Glomerular visceral epithelial cell (primary cell): ENCODE measurements at regions not wholly inside any gene's neighbourhood (a gene's known extent, or its start where the extent isn't known, plus 50 kb on each side); places are given as distances from the start of the nearest gene placed in this dataset.

Experiments
- DNase-seq: peaks from one replicate; pipeline ENCODE4 v3.0.0-alpha.2; 2016; ENCODE audit errors: extremely low spot score

DNA sequence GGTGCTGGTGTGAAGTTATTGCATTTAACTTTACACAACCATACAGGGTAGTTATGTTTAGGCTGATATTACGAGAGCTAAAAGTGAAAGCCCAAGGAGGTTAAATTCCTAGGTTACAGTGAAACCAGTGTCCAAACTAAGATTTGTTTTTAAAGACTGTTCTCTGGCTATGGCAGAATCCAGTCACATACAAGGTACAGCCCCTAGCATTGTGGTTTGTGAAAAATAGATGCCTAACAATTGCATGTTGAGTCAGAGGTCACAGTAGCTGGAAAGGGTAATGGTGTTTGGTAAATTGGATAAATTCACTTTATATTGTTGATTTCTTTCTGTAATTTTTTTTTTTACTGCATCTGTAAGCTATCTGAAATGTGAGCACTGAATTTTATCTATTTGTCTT is 614.6 kb upstream of the TBL1XR1 start:
- DNase-seq = no peak

GRCh38 chr3:177812492-177812891 is 615.2 kb upstream of the TBL1XR1 start:
- DNase-seq = no peak

DNA sequence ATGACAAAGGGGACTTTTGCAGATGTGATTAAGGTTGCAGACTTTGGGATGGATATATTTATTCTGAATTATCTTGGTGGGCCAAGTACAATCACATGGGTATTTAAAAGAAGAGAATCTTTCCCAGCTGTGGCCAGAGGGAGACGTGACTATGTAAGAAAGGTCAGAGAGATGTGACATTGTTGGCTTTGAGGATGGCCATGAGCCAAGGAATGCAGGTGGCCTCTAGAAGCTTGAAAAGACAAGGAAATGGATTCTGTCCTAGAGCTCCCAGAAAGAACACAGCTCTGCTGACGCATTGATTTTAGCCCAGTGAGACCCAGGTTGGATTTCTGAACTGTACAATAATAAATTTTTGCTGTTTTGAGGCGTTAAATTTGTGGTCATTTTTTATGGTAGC is 616.0 kb upstream of the TBL1XR1 start:
- DNase-seq = peak; percentile 77

DNA sequence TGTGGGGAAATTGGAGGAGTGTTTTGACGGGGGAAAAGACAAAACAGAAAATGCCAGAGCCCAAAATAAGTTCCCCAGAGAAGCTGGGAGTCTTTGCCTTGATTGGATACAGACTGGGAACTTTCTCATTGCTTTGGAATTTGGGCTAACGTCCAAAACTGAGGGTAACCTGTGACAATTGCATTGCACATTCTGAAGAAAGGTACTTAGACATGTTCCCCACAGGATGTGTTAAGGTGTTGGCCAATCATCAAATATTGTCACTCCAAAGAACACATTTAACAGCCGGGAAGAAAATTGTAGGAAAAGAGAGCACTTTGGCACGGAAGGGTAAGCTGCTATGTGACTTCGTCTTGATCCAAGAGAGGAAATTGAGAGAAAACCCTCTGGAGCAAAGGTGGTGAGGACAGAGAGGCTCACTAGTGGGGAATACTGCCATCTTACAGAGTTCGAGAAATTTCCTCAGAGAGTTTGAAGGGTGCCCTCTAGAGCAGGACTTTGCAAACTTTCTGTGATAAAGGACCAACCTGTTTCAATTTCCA is 619.5 kb upstream of the TBL1XR1 start:
- DNase-seq = peak; percentile 87

DNA sequence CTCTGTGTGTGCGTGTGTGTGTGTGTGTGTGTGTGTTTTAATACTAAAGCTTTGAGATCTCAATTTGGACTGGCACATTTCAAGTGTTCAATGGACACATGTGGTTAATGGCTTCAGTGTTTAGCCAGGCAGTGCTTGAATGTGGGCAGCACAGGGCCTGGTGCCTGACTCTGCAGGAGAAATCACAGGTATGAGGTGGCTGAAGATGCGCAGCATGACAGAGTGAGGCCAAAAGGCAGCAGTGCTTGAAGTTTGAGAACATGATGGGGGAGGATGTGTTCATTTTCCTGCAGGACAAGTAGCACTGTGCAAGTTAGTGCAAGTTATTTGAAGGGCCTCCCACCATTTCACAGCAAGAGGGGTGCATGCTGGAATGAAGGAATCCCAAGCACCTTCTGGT is 620.5 kb upstream of the TBL1XR1 start:
- DNase-seq = peak; percentile 33

DNA sequence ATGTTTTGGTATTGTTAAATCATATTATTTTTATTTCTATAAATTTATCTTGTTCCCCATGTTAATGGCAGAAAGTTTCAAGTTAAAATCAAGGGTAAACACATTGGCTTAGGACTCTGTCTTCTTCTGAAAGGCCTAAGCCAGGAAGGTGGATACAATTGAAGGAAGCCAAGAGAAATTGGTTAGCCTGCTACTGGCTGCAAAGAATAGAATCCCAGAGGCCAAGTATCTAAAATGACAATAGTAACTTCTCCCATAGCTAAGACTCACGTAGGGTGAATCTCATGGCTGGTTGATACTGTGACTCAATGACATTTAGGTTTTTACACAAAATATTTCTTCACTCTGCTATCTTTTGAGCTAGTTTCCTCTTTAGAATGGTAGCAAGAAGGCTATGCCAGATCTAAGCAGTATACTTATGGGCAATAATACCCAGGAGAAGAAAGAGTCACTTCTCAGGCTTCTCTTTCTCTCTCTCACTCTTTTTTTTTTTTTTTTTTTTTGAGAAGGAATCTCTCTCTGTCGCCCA is 621.5 kb upstream of the TBL1XR1 start:
- no peak for DNase-seq

- DNase-seq = peak; percentile 49
Measured at GRCh38 chr3:177820683-177821316, 623.5 kb upstream of the TBL1XR1 start.

GRCh38 chr3:177822681-177823096 is 625.4 kb upstream of the TBL1XR1 start:
- DNase-seq = no peak

- DNase-seq = no peak
Measured at GRCh38 chr3:177823701-177824189, 626.5 kb upstream of the TBL1XR1 start.

GRCh38 chr3:177824190-177824786 is 627.0 kb upstream of the TBL1XR1 start:
- peak; percentile 47 for DNase-seq

GRCh38 chr3:177824841-177825240 is 627.6 kb upstream of the TBL1XR1 start:
- DNase-seq = no peak

- no peak for DNase-seq
Measured at GRCh38 chr3:177826253-177826652, 629.0 kb upstream of the TBL1XR1 start.

- peak; percentile 65 for DNase-seq
Measured at GRCh38 chr3:177827511-177828207, 630.4 kb upstream of the TBL1XR1 start.

- no peak for DNase-seq
Measured at GRCh38 chr3:177828208-177828565, 630.9 kb upstream of the TBL1XR1 start.

DNA sequence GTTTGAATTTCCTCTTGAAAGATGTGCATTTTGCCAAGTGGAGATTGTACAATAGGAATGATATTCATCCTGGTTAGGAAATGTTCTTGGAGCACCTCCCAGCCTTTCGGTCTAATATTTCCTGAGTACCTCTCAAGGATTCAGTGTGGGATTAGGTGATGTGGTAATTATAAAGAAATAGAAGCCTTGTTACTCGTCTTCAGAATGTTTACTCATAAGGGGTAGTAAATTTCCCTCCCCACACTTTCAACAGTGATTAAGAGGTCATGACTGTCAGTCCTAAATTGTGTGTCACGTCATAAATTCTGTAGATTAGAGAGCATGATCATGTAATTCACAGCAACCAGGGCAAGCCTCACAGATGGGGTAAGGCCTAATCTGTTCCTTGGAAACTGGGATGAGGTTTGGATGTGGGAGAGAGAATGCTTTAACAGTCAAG is 633.1 kb upstream of the TBL1XR1 start:
- no peak for DNase-seq

- no peak for DNase-seq
Measured at GRCh38 chr3:177831361-177831760, 634.1 kb upstream of the TBL1XR1 start.

DNA sequence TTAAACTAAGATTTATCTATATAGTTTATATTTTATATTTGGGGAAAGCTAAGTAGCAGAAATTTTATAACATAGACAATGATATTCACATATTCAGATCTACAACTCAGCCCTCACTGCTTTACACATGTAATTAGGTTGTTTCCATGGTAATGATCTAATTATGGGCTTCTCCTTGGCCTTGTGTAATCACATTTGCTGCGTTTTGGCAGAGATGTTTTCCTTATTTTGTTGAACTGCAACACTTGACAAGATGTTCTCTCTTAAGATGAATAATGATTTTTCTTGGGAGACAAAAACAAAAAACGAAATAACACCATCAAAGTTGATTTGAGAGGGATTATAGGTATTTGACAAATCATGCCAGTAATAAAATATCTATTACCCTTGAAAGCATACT is 635.6 kb upstream of the TBL1XR1 start:
- no peak for DNase-seq

DNA sequence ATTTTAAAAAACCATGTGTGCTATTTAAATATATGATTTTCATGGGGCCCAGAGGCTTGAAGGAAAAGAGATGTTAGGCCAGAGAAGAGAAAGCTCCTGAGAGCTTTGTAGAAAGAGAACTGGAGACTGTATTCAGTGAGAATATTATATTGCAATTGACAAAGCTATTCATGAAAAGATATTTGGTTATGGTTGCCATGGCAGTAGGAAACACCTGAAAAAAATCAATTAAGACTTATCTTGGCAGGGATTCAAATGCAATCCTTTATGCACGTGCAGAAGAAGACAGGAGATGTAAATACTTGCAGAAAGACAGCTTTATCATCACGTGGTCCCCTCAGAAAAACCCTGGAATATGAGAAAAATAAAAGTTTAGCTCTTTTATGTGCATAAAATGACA is 636.0 kb upstream of the TBL1XR1 start:
- no peak for DNase-seq

DNA sequence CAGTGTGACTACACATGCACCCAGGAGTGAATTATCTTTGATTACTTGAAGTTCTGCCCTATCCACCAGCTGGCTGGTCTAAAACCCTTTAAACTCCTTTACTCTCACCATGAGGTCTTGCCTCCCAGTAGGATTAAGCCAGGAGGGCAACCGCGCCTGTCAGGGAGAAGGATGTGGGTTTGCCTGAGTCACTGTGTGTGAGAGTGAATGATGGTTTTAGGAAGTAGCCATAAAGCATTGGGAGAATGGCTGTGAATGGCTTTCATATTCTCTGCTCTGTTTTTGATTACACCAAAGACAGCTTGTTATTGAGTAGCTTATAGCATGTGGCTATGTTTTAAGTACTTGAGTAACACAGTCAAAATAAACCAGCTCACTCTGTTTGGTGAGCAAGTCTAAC is 637.7 kb upstream of the TBL1XR1 start:
- peak; percentile 89 for DNase-seq

DNA sequence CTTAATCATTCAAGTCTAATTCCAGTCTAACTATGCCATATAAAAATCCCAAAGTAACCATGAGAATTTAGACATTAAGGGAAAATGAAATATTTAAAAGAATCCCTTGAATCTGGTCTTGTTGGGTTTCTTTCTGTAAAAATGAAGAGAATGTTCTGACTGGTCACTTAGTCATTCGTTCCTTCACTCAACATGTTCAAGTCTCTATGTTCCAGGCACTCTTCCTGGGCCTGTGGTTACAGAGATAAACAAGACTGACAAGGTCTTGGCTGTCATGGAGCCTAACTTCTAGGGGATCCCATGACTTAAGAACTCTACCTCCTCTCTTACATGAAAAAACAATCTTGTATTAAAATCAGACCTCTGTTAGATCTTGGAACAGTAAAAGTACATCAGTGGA is 638.6 kb upstream of the TBL1XR1 start:
- peak; percentile 65 for DNase-seq

- DNase-seq = no peak
Measured at GRCh38 chr3:177836671-177837070, 639.4 kb upstream of the TBL1XR1 start.

DNA sequence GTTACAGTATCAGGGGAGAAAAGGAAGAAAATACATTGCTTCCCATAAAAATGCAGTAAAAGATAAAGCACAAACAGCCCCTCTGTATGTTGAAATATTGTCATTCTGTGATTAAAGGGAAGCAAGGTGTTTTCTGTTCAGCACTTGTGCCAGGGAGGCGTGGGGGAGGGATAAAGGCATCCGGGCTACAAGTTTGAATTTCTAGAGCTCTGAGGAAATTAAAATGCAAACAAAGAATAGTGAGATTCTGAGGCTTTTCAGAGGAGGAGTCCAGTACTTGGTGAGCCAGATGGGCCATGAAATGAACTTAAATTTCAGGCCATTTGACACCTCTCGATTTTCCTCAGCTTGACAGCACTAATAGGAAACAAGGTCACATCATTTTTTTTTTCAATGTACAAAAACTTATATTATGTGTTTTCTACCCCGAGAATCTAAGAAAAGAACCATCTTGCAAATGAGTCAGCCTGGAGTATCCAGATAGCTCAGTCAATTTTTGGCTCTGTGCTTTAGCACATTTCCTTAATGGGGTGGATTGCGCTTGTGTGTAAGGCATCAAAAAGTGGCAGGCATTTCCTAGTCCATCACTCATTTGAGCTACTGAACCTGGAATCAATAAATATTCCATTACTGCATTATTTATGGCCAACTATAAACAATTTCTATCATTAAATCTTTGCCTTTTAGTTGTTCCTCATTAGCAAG is 640.8 kb upstream of the TBL1XR1 start:
- DNase-seq = no peak
